ENCODE measurements at regions not wholly inside any gene's neighbourhood (a gene's known extent, or its start where the extent isn't known, plus 50 kb on each side); places are given as distances from the start of the nearest gene placed in this dataset.
"Not testable (repeated sequence)": the region's sequence is repeated elsewhere in the genome, so short reads cannot be mapped to it uniquely, and the experiment has no call there.

DNA sequence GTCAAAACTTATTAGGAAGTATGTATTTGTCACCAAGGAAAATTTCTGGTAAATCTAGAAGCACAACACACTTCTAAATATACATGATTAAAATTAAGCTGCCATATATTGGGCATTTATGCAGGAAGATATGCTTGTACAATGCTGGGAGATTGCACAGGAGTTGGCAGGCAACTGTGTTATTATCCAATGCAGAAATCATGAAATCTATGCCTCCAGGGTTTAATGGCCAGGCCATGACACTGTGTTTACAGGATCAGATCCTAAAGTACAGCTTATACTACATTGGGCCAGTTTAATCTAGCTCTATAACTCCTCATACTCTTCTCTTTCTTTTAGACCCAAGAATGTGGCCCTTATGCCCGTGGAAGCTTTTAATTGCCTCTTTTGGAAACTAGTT is 391.4 kb upstream of the DPH6 start:
- no peak for DNase-seq

DNA sequence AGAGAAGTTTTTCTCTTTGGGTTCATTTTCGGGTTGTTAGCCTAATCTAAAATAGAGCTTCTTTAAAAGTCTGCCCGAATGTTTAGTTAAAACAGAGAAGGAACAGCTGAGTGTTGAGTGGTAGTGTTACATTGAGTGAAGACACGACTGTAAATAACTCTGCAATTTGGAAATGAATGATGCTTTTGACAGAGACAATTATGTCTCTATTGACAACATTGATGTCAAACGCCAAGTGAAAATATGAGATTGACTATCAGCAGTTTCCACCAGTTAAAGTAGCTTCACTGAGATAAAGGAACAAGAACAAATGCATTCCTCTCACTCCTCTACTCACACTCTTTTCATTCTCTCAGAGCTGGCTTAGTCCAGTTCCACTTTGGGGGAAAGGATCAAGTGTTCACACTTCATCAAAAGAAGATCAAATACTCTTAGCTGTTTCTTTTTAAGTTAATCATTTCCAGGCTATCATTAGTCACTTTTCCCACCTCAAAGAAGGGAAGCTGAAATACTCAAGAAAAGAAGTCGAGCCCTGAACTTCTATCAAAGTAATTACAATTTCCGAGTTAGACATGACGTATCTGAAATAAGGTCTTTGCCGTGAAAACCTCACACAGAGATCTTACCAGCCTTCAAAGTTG is 399.1 kb upstream of the DPH6 start:
- no peak for DNase-seq

DNA sequence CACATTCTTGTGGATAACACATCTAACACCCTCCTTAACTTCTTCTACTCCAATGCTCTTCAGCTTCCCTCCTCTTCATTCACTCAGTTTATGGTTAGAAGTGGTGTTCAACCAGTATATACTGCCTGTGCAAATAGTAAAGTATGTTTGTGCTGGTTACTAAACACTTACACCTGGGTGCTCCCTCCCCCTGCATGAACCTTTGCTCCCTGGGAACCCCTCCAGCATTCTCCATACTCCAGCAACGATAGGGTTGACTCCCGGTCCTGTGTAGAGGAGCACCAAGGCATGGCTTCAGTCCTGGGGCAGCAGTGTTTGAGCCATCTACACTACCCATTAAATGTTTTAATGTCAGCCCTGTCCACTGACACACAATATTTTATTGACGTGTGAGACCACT is 407.5 kb upstream of the DPH6 start:
- no peak for DNase-seq

DNA sequence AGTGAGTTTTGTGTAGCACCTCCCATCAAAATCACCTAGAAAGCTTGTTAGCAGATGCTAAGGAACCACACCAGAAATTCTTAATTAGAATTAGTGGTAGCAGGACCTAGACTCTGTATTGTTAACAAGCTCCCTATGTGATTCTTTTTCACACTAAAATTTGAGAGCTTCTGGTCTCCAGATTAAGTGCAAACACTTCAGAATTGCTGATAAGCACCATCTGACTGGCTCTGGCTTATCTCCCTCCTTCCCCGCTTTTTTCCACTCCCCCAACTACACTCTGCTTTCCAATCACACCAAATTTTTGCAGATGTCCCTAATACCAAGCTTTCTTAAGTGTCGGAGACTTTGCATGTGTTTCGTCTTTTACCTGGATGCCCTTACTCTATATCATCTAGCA is 410.1 kb upstream of the DPH6 start:
- DNase-seq: no peak

DNA sequence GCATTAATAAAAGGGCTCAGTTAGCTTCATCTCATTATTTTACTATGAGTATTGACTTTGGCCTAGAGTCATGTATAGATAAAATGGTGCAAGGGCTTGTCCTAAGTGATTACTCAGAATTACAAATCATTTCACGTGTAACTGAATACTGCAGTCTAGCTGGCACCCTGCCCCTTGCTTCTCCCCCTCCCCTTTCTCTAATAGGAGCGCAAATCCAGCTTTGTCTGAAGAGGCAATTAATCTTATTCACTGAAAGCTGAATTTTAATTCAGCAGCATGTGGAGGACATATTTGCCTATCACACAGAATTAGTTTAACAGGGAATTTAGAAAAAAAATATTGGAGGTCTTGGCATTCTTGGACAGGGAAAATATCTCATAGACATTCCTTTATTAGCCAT is 412.1 kb upstream of the DPH6 start:
- DNase-seq: peak; percentile 14

DNA sequence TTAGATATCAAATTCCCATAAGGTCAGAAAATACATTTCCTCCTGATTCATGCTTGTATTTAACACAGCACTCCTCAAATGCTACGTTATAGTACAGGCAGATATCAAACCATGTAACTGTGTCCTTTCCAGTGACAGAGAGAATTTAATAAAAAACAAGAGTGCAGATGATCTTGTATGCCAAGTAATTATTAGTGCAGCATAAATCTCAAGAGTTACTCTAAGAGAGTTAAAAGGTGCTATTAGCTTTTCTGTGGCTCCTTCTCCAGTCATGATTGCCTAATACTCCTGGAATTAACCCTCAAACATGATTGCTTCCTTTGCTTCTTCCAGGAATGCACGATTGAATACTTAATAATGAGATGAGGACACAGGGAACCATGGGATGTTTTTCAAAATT is 413.0 kb upstream of the DPH6 start:
- no peak for DNase-seq

DNA sequence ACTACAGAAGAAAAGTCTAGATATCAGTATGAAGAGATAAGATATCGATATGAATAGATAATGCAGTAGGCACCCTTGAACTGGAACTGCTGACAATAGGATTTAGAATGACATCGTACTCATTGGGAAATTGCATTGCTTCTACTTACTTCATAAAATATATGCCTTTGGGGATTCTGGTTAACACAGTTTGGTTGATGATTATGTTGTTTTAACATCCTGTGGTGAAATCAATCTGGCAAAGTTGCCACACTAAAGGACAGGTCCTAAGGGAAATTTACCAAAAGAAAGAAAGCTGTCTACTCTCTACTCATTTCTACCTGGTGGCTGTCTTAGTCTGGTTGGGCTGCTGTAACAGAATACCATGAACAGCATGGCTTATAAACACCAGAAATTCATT is 417.4 kb upstream of the DPH6 start:
- DNase-seq: no peak

DNA sequence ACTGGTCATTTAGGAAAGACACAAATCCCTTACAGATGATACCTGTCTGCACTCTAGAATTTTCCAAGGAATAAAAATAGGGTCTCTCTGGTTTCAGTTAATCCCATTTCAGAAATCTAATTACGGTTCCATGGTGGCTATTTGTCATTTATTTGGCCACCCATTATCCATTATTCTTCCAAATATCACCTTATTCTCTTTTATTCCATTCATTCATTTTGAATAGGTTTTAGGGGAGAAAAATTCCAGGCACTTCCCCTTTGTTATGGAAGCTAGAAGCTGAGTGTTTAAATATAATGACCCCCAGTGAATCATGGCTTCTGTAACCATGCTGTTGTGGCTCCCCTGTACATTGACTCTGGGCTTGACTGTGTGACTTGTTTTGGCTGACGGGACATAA is 420.8 kb upstream of the DPH6 start:
- DNase-seq: no peak

DNA sequence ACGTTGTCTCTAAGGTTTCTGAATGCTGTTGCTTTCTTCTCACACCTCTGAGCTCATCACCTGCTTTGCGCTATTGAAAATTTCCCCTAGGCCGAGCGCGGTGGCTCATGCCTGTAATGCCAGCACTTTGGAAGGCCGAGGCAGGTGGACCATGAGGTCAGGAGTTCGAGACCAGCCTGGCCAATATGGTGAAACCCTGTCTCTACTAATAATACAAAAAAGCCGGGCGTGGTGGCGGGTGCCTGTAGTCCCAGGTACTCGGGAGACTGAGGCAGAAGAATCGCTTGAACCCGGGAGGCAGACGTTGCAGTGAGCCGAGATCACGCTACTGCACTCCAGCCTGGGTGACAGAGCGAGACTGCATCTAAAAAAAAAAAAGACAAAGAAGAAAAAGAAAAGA is 422.0 kb upstream of the DPH6 start:
- DNase-seq: not testable (repeated sequence)

DNA sequence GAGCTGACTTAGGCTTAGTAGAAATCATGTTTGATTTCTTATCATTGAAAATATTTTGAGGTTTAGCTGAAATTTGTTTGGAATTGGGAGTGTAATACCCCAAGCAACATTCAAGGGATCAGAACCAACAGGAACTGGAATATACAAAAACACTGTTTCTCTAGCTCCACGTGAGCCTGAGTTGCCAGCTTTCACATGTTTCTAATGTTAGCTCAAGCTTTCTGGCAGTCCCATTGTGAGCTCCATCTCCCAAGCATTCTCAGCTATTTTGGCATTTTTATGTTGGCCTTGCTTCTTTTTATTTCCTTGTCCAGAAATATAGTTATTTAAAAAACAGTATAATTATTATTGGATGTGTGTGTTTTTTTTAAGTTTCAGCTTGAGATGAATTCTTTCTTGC is 427.1 kb upstream of the DPH6 start:
- no peak for DNase-seq

DNA sequence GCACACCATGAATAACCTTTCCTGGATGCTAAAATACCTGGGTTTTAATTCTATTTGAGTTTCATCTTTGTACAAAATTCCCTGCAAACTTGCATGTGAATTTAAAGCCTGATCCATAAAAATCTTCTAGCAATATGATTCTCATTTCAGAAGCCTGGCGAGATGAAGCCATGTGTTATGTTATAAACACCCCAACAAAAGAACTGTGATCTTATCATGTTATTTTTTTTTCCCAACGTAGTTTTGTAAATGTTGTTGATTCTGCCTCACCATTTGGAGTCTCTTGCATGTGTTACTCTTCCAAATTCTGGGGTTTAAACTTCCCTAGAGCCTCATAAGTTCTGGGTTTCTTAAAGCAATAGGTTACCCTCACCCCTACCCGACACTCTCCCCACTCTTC is 428.1 kb upstream of the DPH6 start:
- no peak for DNase-seq

DNA sequence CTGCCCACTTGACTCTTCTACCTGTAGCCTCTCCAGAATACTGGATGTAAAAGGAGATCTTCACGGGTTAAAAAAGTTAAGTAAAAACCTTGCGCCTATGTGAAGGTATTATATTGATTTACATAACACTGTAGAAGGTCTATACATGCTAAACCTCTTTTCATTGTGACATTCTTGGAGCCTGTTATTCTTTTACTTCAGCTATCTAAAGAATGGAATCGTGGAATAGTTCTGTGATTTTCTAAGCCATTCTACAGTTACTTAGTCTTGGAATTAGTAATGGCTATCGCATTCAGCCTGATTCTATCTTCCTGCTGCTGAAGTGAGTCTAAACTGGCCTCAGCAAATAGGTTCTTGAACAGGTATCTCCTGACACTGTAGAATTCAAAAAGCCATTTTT is 430.0 kb upstream of the DPH6 start:
- DNase-seq: no peak

DNA sequence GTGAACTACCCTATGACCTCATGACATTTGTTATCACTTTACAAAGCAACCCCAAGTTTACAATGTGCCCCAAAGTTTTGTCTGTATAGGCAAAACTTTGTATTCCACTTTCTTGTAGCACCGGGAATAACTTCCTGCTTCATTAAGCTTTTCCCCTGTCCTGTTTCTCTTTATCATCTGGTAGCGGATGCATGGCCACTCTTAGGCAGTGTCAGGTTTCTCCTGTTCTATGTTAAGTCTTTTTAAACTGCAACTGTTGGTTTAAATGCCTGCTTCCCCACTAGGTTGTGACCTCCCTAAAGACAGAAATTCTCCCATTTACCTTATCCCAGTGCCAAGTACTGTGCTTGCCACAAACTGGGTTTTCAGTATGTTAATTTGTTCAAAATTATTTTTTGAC is 433.6 kb upstream of the DPH6 start:
- no peak for DNase-seq

DNA sequence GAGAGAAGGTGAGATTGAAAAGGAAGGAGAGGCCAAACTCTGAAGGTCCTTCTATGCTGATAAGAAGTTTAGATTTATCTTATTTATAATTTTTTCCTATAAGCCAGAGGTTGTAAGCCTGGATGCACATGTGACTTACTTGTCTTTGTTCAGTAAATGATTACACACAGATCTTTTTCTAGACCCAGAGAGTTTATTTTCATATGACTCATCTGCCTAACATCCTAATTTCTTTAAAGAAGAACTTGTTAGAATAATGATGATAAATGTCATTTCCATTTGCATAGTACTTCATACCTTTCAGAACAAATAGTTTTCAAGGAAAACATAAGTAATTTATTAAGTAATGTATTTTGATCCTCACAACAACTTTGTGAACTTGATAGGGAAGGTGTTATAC is 434.8 kb upstream of the DPH6 start:
- DNase-seq: no peak

DNA sequence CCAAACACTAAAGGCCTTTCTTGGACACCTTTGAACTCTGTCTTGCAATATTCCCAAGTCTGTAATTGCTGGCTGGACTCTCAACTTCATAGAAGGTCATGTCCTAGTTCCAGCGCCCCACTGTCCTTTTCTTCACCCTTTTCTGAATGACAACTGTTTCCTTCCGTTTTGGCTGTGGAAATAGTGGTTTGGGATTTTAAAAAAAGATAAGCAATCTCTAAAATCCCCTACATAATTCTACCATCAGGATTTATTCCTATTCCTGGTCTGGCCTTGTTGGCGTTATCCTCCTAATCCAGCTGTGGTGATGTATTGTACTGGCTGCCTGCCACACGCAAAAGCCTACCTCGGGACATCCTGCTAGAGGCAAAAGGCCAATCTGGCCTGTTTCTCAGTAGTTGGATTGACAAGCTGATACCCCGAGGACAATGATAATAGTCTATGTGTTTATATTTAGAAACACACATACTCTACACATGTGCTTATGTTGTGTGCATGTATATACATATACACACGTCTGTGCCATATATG is 440.3 kb upstream of the DPH6 start:
- DNase-seq: no peak

DNA sequence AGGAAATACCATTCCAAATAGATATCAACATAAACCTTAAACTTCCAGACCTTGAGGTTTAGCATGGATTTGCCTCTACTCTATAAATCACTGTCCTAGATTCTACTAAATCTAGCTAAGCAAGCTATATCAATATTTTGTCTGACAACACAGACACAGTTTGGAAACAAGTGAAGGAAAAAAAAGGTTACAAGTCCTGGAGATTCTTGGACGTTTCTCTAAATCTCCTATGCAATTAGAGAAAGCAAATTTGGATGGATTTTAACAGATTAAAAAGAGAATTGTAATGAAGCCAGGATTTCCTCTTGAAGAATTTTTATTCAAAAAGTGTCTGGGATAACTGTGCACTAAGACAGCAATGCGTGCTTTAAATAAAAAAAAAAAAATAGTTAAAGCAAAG is 441.1 kb upstream of the DPH6 start:
- no peak for DNase-seq

DNA sequence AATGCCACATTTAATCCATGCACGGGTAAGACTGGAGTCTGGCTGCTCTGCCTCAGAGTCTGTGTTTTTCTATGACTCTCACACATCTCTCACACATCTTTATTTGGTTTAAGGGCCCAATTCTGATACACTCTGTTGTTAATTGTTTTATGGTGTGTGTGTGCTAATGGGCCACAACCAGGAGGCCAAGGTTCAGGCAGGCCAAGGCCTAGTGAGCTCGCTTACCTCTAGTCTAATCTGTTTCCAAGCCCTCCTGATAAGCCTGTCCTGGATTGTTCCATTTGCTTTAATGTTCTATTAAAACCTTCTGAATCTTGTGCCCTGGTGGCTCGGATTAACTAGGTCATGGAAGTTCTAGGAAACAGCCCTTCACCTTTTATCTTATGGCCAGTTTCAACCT is 445.4 kb upstream of the DPH6 start:
- no peak for DNase-seq

DNA sequence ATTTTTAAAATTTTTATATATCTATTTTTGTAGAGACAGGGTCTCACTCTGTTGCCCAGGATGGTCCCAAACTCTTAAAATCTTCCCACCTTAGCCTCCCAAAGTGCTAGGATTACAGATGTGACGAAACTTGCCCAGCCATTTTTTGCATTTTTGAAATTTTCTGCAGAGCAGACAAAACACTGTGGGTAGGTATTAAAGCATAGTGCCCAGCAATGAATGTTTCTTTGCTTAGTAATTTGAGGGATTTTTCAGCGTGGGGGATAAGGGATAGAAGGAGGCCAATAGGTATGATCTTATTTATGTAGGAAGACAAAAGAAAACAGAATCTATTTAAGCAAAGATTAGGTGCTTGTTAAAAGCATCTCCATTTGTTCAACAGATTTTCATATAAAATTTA is 446.8 kb upstream of the DPH6 start:
- DNase-seq: no peak

DNA sequence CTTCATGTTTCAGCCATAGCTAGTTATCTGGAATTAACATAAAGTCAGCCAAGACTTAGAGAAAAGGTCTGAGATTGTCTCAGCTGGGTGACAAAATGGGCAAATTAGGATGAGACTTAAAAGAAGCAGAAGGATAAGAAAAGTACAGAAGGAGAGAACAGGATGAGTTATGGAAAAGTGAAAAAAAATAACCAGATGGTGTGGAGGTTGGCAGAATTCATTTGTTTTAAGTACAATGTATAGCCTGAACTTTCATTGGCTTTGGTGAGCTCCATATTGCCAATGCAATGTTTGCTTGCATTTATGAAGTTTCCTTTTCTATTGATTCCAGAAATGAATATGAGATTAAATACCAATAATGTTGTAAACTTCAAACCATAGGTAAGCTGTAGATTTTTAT is 447.2 kb upstream of the DPH6 start:
- no peak for DNase-seq

DNA sequence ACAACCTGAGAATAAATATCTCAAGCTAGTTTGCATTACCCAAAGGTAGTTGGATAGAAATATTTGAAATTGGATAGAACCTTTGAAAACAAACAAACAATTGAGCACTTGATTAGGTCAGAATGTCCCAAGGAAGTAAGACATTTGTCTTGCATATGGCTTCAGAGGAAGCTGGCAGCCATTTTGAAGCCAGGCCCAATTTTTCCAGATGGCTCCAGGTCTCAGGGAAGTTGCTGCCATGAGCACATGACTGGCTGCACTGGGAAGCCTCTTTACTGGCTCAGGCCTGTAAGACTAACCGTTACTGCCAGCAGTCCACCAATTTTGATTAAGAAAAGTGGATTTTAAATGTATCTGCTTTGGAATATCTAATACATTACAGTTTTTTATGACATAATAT is 448.9 kb upstream of the DPH6 start:
- no peak for DNase-seq

DNA sequence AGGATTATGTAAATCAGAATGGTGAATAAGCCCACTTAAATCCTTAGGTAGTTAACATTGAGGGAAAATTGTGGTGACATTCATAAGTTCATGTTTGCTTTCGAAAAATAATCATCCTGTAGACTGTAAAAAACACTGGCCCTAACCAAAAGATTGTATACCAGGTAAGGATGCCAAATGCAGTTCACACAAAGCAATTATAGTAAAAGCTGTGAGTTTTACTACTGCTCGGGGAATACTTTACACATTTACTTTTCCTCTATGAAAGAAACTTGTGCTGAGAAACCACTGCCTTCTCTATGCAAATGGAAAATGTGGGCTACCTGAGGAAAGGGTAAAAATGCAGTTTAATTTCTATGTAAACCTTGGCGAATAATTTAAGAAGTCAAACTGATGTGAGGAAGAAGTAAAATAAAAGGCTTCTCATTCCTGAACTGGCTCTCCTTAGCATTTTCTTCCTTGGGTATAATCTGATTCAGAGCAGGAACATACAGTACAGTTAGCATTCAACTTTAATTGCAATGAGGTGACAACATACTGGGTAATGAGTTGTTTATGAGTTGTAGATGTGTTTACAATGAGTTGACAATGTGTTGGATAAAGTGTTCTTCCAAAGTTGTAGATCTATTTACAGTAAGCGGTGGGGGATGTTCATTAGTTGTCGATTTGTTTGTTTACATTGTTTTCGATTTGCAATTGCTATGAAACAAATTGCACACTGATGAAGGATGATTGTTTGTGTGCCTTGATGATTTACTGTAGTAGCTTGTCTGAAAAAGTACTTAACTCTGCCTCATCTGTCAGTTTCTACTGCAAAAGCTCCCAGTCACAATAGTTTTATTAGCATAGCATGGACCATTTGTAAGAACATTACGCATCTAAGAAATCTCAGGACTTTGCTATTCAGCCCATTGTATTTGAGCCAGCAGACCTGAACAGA is 453.0 kb upstream of the DPH6 start:
- DNase-seq: no peak

DNA sequence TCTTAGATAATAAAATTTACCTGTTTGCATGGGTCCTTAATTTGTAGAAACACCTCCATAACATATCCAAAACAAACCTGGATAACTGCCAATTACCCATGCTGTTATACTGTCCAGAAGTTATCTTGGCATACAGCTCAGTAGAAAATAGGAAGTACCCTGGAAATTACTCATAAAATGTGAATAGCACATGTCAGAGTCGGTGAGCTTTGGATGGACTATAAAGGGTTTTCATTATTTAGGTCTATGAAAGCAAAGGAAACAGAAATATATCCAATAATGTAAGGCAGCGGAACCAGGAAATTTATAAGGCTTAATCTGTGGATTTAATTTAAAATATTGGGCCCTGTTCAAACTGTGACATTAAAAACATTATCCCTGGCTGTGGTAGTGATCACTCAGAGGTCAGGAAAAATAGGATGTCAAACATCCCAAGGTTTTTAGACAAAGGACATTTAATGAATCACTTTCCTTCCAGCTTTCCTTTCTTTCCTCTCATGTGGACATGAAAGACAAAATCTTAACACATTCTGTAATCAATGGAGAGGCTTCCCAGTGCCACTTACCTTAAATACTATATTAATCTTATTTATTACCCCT is 459.0 kb upstream of the DPH6 start:
- DNase-seq: no peak

DNA sequence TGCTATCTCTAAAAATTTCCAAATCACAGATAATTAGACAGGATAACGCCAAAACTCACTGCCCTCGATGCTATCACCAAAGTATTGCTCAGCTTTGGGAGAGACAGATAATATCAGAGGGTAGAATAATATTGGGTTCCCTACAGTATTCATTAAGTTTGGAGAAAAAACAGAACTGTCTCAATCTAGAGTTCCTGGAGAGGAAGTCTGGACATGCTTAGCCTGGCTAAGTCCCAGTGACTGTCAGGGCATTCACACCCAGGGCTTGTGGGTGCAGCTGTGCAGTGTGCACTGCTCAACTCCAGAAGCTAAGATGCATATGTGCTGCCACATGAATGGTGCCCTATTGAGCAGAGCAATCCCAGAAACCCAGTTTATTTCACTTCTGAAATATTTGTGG is 459.6 kb upstream of the DPH6 start:
- no peak for DNase-seq

DNA sequence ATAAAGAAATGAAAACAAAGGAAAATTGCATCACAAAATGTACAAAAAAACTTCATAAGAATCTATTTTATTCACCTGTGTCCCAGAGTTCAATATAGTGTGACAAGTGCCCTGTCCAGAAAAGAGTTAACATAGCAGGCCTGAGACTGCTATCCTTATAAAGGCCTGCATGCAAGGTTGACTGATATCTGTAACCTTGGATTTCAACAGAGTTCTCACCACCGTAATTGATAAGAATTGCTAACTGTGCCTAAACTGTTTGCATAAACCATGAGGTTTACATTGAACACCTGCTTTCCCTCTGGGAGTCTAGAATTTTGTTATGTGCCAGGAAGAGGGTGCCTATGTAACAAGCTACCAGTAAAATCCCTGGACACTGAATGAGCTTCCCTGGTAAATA is 461.7 kb upstream of the DPH6 start:
- DNase-seq: no peak

Measured in NCI-H1048 (cell line).